Loucy (cell line): ENCODE measurements at regions not wholly inside any gene's neighbourhood (a gene's known extent, or its start where the extent isn't known, plus 50 kb on each side); places are given as distances from the start of the nearest gene placed in this dataset.

Experiments
- H2AFZ ChIP-seq: fragments of 200-600 bp; sonication (generic); 2 replicates; pipeline ENCODE4 v1.6.0; 2016; ENCODE audit warnings: antibody characterized with exemption, mild to moderate bottlenecking, low read length, moderate library complexity
- H3F3A ChIP-seq: fragments of 200-600 bp; 2 replicates; pipeline ENCODE4 v1.6.0; 2016; ENCODE audit warnings: antibody characterized with exemption, low read depth, mild to moderate bottlenecking
- H3K27me3 ChIP-seq: fragments of 200-600 bp; sonication (generic); 2 replicates; pipeline ENCODE4 v1.6.1; 2014; ENCODE audit warnings: low read length, mild to moderate bottlenecking; ENCODE audit not compliant: insufficient read depth, poor library complexity, severe bottlenecking
- H3K36me3 ChIP-seq: fragments of 200-600 bp; sonication (generic); 2 replicates; pipeline ENCODE4 v1.6.1; 2016; ENCODE audit warnings: low read length; ENCODE audit not compliant: insufficient read depth
- H3K4me1 ChIP-seq: fragments of 200-600 bp; sonication (generic); 2 replicates; pipeline ENCODE4 v1.5.1; 2014; ENCODE audit warnings: low read length, mild to moderate bottlenecking; ENCODE audit not compliant: insufficient read depth, poor library complexity, severe bottlenecking
- H3K4me2 ChIP-seq: fragments of 200-600 bp; sonication (generic); 2 replicates; pipeline ENCODE4 v1.6.0; 2014; ENCODE audit warnings: antibody characterized with exemption, low read length, low read depth, mild to moderate bottlenecking; ENCODE audit not compliant: poor library complexity, severe bottlenecking
- H3K4me3 ChIP-seq: fragments of 200-600 bp; sonication (generic); 2 replicates; pipeline ENCODE4 v1.5.1; 2014; ENCODE audit warnings: low read length, mild to moderate bottlenecking, mixed read lengths; ENCODE audit not compliant: poor library complexity, severe bottlenecking
- H3K79me2 ChIP-seq: fragments of 200-600 bp; sonication (generic); 2 replicates; pipeline ENCODE4 v1.6.1; 2014; ENCODE audit warnings: low read length; ENCODE audit not compliant: insufficient read depth
- H3K9ac ChIP-seq: fragments of 200-600 bp; sonication (generic); 2 replicates; pipeline ENCODE4 v1.6.0; 2014; ENCODE audit warnings: mild to moderate bottlenecking, low read depth, low read length, moderate library complexity; ENCODE audit not compliant: poor library complexity, severe bottlenecking
- H3K9me2 ChIP-seq: fragments of 200-600 bp; sonication (generic); replicated peaks from 2 replicates; pipeline ENCODE4 v1.6.1; 2016; ENCODE audit warnings: low read depth, low read length, mixed read lengths
- H3K9me3 ChIP-seq: fragments of 200-600 bp; sonication (generic); 2 replicates; pipeline ENCODE4 v1.6.1; 2014; ENCODE audit warnings: mild to moderate bottlenecking, antibody characterized with exemption, low read length, low read depth; ENCODE audit not compliant: insufficient read depth
- H4K20me1 ChIP-seq: fragments of 200-600 bp; sonication (generic); 2 replicates; pipeline ENCODE4 v1.6.0; 2014; ENCODE audit warnings: antibody characterized with exemption, low read length, mild to moderate bottlenecking; ENCODE audit not compliant: insufficient read depth, poor library complexity, severe bottlenecking
- EZH2phosphoT487 ChIP-seq: fragments of 200-600 bp; IDR thresholded peaks from 2 replicates; pipeline ENCODE4 v1.6.1; 2018; ENCODE audit warnings: antibody characterized with exemption, mild to moderate bottlenecking, moderate library complexity, borderline replicate concordance
- TF ChIP-seq, protein P1 (sequence below): fragments of 200-600 bp; sonication (generic); conservative IDR thresholded peaks from 2 replicates; pipeline ENCODE4 v1.5.1; 2014; ENCODE audit warnings: mild to moderate bottlenecking, antibody characterized with exemption, low read length

- H3K4me2 ChIP-seq: no peak overlapping the region
- H3K4me1 ChIP-seq: no peaks in the 10 kb centered on the region
These were observed 154.0 kb downstream of the SEC14L1 start for GRCh38 chr17:77294761-77295160.

DNA sequence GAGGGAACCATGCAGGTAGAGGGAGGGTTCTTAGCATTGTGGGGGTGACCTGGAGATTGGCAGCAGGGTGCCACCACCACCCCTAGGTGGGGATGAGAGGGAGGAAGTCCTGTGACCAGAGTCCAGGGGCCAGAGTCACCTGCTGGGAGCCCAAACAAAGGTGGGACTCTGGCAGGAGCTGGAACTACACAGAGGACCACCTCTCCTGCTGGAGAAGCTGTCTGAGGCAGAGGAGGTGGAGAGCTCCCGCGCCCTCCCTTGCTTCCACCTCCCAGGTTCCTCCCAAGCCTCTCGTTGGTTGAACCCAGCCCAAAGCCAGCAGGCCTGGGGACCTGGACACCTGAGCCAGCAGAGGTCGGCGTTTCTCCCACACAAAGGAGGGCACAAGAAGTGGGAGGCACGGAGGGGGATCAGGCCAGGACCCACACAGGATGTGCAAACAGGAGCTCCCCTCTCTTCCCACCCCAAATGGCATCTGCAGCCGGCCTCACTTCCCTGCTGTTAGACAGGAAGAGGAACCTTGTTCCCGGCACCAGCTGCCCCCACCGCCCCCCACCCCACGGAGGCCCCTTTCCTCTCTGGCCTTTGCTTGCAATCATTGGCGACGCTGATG is 154.6 kb downstream of the SEC14L1 start:
- Histone ChIP-seq H3K36me3 (no peaks in the 10 kb centered on the region), H3K9ac (no peak overlapping the region), H2AFZ (no peak overlapping the region), H3K4me2 (no peak overlapping the region), H3F3A (no peaks in the 10 kb centered on the region), H3K4me1 (no peaks in the 10 kb centered on the region), H3K4me3 (no peak overlapping the region), H4K20me1 (no peaks in the 10 kb centered on the region), H3K9me2 (no peaks in the 10 kb centered on the region), H3K9me3 (no peaks in the 10 kb centered on the region), H3K27me3 (no peaks in the 10 kb centered on the region), H3K79me2 (no peaks in the 10 kb centered on the region)
- TF ChIP-seq EZH2phosphoT487: no peak
- TF ChIP-seq, protein P1, sequence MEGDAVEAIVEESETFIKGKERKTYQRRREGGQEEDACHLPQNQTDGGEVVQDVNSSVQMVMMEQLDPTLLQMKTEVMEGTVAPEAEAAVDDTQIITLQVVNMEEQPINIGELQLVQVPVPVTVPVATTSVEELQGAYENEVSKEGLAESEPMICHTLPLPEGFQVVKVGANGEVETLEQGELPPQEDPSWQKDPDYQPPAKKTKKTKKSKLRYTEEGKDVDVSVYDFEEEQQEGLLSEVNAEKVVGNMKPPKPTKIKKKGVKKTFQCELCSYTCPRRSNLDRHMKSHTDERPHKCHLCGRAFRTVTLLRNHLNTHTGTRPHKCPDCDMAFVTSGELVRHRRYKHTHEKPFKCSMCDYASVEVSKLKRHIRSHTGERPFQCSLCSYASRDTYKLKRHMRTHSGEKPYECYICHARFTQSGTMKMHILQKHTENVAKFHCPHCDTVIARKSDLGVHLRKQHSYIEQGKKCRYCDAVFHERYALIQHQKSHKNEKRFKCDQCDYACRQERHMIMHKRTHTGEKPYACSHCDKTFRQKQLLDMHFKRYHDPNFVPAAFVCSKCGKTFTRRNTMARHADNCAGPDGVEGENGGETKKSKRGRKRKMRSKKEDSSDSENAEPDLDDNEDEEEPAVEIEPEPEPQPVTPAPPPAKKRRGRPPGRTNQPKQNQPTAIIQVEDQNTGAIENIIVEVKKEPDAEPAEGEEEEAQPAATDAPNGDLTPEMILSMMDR: no peak

More at GRCh38 chr17:77294761-77295160, 154.0 kb downstream of the SEC14L1 start:
- H3F3A ChIP-seq: no peaks in the 10 kb centered on the region
- H3K27me3 ChIP-seq: no peaks in the 10 kb centered on the region
- H3K9ac ChIP-seq: no peak overlapping the region
- H4K20me1 ChIP-seq: no peaks in the 10 kb centered on the region
- H2AFZ ChIP-seq: no peak overlapping the region
- H3K9me3 ChIP-seq: no peaks in the 10 kb centered on the region
- H3K79me2 ChIP-seq: no peaks in the 10 kb centered on the region
- no peaks in the 10 kb centered on the region for H3K36me3 ChIP-seq
- no peak overlapping the region for H3K4me3 ChIP-seq
- no peaks in the 10 kb centered on the region for H3K9me2 ChIP-seq
- TF ChIP-seq, protein P1: no peak
- TF ChIP-seq EZH2phosphoT487: no peak

- Histone ChIP-seq H4K20me1 (no peaks in the 10 kb centered on the region), H3K4me2 (no peak overlapping the region), H3K4me3 (no peak overlapping the region), H3K36me3 (no peaks in the 10 kb centered on the region), H3K9me2 (no peaks in the 10 kb centered on the region), H3K79me2 (no peaks in the 10 kb centered on the region), H3K9me3 (no peaks in the 10 kb centered on the region), H3K27me3 (no peaks in the 10 kb centered on the region), H3K4me1 (no peaks in the 10 kb centered on the region), H3F3A (no peaks in the 10 kb centered on the region), H3K9ac (no peak overlapping the region), H2AFZ (no peak overlapping the region)
- TF ChIP-seq, protein P1: no peak
- no peak for TF ChIP-seq EZH2phosphoT487
These were observed 156.1 kb downstream of the SEC14L1 start for GRCh38 chr17:77296769-77297409.
